ENCODE measurements at regions not wholly inside any gene's neighbourhood (a gene's known extent, or its start where the extent isn't known, plus 50 kb on each side); places are given as distances from the start of the nearest gene placed in this dataset.
"Not testable (repeated sequence)": the region's sequence is repeated elsewhere in the genome, so short reads cannot be mapped to it uniquely, and the experiment has no call there.

GRCh38 chr17:54620399-54620978 is 280.2 kb upstream of the TOM1L1 start:
- no peak for ATAC-seq
- 73 to 86% (median 79%) methylated on average over 2 of the region's 2 CpGs for WGBS, 4 donors

GRCh38 chr17:54623746-54624145 is 276.9 kb upstream of the TOM1L1 start:
- WGBS, 4 donors, result 64 to 71% (median 67%) methylated on average over 6 of the region's 6 CpGs
- ATAC-seq (no peak), DNase-seq (no peak)
- Histone ChIP-seq H3K27me3 (no peaks in the 10 kb centered on the region), H3K4me3 (no peak overlapping the region), H3K9me3 (peaks cover 0 to 5% (median 0%) of the 10 kb centered on the region in 12 donors), H3K36me3 (no peaks in the 10 kb centered on the region), H3K4me1 (no peaks in the 10 kb centered on the region), H3K27ac (no peak overlapping the region)
- no peak for TF ChIP-seq CTCF (IDR thresholded peaks at IDR 0.05)
- no peak for TF ChIP-seq POLR2A (IDR thresholded peaks at IDR 0.05)
- intact Hi-C loops (cut with DNase I), result no loop called here

More at GRCh38 chr17:54620399-54620978, 280.2 kb upstream of the TOM1L1 start:
- no peak for DNase-seq
- Histone ChIP-seq H3K4me1 (no peaks in the 10 kb centered on the region), H3K36me3 (no peaks in the 10 kb centered on the region), H3K27me3 (no peaks in the 10 kb centered on the region), H3K9me3 (peaks cover 0 to 20% (median 0%) of the 10 kb centered on the region in 12 donors), H3K4me3 (no peak overlapping the region), H3K27ac (no peak overlapping the region)
- intact Hi-C loops (cut with DNase I), result no loop called here
- TF ChIP-seq POLR2A (IDR thresholded peaks at IDR 0.05), result no peak
- TF ChIP-seq CTCF (IDR thresholded peaks at IDR 0.05), result no peak

- TF ChIP-seq CTCF (IDR thresholded peaks at IDR 0.05), result no peak
- TF ChIP-seq POLR2A (IDR thresholded peaks at IDR 0.05), result no peak
- no peak for ATAC-seq
- intact Hi-C loops (cut with DNase I), result no loop called here
Measured at GRCh38 chr17:54626146-54626703, 274.4 kb upstream of the TOM1L1 start.

GRCh38 chr17:54639426-54639825 is 261.2 kb upstream of the TOM1L1 start:
- H3K36me3 ChIP-seq; intact Hi-C loops (cut with DNase I); DNase-seq; H3K4me1 ChIP-seq; ATAC-seq; H3K27me3 ChIP-seq; H3K4me3 ChIP-seq; H3K27ac ChIP-seq: not testable (repeated sequence)
- WGBS, 4 donors, result 58 to 84% (median 81%) methylated on average over 4 to 6 of the region's 6 CpGs
- H3K9me3 ChIP-seq, result peaks cover 0 to 24% (median 6%) of the 10 kb centered on the region in 12 donors

More at GRCh38 chr17:54626146-54626703, 274.4 kb upstream of the TOM1L1 start:
- WGBS, 4 donors, result 52 to 63% (median 53%) methylated on average over 2 of the region's 2 CpGs
- no peaks in the 10 kb centered on the region for H3K27me3 ChIP-seq
- no peaks in the 10 kb centered on the region for H3K4me1 ChIP-seq
- H3K4me3 ChIP-seq, result no peak overlapping the region
- H3K27ac ChIP-seq, result no peak overlapping the region
- H3K36me3 ChIP-seq, result no peaks in the 10 kb centered on the region
- DNase-seq, result no peak
- no peaks in the 10 kb centered on the region for H3K9me3 ChIP-seq

Measured in heart left ventricle (tissue), 16 donors.